ENCODE measurements at regions not wholly inside any gene's neighbourhood (a gene's known extent, or its start where the extent isn't known, plus 50 kb on each side); places are given as distances from the start of the nearest gene placed in this dataset.

DNA sequence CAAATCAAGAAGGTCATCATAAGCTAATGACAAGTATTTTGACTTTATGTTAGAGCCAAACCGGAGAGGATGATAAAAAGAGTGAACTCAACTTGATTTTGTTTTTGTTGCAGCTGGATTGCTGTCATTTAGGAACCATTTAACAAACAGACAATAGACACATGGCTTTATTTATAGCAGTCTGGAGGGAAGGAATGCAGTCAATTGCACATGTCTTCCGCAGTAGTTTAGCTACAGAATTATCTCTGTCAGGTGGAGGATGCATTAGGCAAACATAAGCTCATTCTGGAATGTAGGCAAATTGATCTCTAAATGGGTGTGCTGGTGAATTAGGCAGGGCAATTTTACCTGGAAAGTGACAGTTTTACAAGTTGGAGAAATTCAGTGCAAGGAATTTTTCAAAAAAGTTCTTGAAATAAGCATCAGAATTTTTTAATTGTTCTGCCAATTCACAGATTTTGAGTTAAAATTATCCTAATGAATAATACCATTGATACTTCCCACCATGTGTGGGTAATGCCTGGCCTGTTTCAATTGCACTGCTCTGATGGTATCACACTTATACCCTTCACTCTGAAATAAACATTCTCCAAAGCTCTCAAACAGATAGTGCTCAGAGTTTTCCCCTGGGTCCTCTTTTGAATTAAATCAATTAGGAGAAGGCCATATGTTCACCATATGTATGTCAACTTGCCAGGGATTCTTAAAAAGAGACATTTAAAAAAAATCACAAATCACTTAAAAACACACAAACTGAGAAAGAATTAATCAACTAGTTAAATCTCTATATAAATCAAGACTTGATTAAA lies 318.3 kb downstream of the NDFIP2 start:
- TF ChIP-seq, protein P1, sequence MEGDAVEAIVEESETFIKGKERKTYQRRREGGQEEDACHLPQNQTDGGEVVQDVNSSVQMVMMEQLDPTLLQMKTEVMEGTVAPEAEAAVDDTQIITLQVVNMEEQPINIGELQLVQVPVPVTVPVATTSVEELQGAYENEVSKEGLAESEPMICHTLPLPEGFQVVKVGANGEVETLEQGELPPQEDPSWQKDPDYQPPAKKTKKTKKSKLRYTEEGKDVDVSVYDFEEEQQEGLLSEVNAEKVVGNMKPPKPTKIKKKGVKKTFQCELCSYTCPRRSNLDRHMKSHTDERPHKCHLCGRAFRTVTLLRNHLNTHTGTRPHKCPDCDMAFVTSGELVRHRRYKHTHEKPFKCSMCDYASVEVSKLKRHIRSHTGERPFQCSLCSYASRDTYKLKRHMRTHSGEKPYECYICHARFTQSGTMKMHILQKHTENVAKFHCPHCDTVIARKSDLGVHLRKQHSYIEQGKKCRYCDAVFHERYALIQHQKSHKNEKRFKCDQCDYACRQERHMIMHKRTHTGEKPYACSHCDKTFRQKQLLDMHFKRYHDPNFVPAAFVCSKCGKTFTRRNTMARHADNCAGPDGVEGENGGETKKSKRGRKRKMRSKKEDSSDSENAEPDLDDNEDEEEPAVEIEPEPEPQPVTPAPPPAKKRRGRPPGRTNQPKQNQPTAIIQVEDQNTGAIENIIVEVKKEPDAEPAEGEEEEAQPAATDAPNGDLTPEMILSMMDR (conservative IDR thresholded peaks at IDR 0.05) = no peak
- TF ChIP-seq ZFX (IDR thresholded peaks at IDR 0.05) = no peak
